ENCODE measurements at regions not wholly inside any gene's neighbourhood (a gene's known extent, or its start where the extent isn't known, plus 50 kb on each side); places are given as distances from the start of the nearest gene placed in this dataset.
"Not testable (repeated sequence)": the region's sequence is repeated elsewhere in the genome, so short reads cannot be mapped to it uniquely, and the experiment has no call there.

GRCh38 chr12:92253301-92253700 is 107.7 kb upstream of the BTG1 start:
- no peak for DNase-seq

GRCh38 chr12:92248977-92249376 is 103.3 kb upstream of the BTG1 start:
- DNase-seq: no peak

- DNase-seq: no peak
These were observed 98.4 kb upstream of the BTG1 start for GRCh38 chr12:92244036-92244435.

- DNase-seq: no peak
These were observed 97.3 kb upstream of the BTG1 start for GRCh38 chr12:92242907-92243306.

- no peak for DNase-seq
These were observed 92.3 kb upstream of the BTG1 start for GRCh38 chr12:92237762-92238523.

GRCh38 chr12:92237262-92237661 is 91.6 kb upstream of the BTG1 start:
- no peak for DNase-seq

- DNase-seq: no peak
These were observed 90.2 kb upstream of the BTG1 start for GRCh38 chr12:92235703-92236472.

- no peak for DNase-seq
These were observed 88.9 kb upstream of the BTG1 start for GRCh38 chr12:92234533-92234932.

GRCh38 chr12:92233346-92234015 is 87.8 kb upstream of the BTG1 start:
- no peak for DNase-seq

GRCh38 chr12:92232371-92232932 is 86.8 kb upstream of the BTG1 start:
- not testable (repeated sequence) for DNase-seq

- not testable (repeated sequence) for DNase-seq
These were observed 86.3 kb upstream of the BTG1 start for GRCh38 chr12:92231945-92232344.

GRCh38 chr12:92231532-92231931 is 85.9 kb upstream of the BTG1 start:
- not testable (repeated sequence) for DNase-seq

- DNase-seq: no peak
These were observed 83.7 kb upstream of the BTG1 start for GRCh38 chr12:92229381-92229780.

GRCh38 chr12:92226961-92227360 is 81.3 kb upstream of the BTG1 start:
- no peak for DNase-seq

GRCh38 chr12:92226071-92226661 is 80.5 kb upstream of the BTG1 start:
- DNase-seq: no peak

- no peak for DNase-seq
These were observed 79.2 kb upstream of the BTG1 start for GRCh38 chr12:92224685-92225331.

- no peak for DNase-seq
These were observed 77.8 kb upstream of the BTG1 start for GRCh38 chr12:92223481-92223880.

GRCh38 chr12:92221656-92222315 is 76.1 kb upstream of the BTG1 start:
- no peak for DNase-seq

GRCh38 chr12:92218394-92219077 is 72.9 kb upstream of the BTG1 start:
- DNase-seq: no peak

- no peak for DNase-seq
These were observed 70.4 kb upstream of the BTG1 start for GRCh38 chr12:92216092-92216491.

GRCh38 chr12:92215358-92215757 is 69.7 kb upstream of the BTG1 start:
- DNase-seq: no peak

Measured in NCI-H2029 (cell line).